Keratinocyte (primary cell): ENCODE measurements at regions not wholly inside any gene's neighbourhood (a gene's known extent, or its start where the extent isn't known, plus 50 kb on each side); places are given as distances from the start of the nearest gene placed in this dataset.

ENCODE experiments used
- DNase-seq: peaks from one replicate; pipeline ENCODE4 v3.0.0-alpha.2; 2011; ENCODE audit warnings: low read depth, missing footprints, low spot score
- FAIRE-seq: peaks from 2 replicates; lab custom pipeline; 2011; peaks lifted over from hg19 to GRCh38; lab: Jason Lieb, UNC
- H2AFZ ChIP-seq: 2 replicates; pipeline ENCODE4 v1.6.0; 2012; ENCODE audit warnings: low read length, control low read depth, inconsistent platforms; ENCODE audit not compliant: control insufficient read depth
- H3K27ac ChIP-seq: 2 replicates; pipeline ENCODE4 v1.5.1; 2011; ENCODE audit warnings: low read length; ENCODE audit not compliant: control insufficient read depth, insufficient read depth
- H3K27me3 ChIP-seq: 3 replicates; pipeline ENCODE4 v1.6.0; 2011; ENCODE audit warnings: low read length; ENCODE audit not compliant: control insufficient read depth, insufficient read depth; ENCODE audit errors: extremely low read depth
- H3K36me3 ChIP-seq, 2 experiments: 2 replicates in 1 of 2; 3 replicates in 1 of 2; pipeline ENCODE4 v1.5.1; 2011; ENCODE audit warnings: low read length in 2 of 2, mild to moderate bottlenecking in 1 of 2; ENCODE audit not compliant: control insufficient read depth in 2 of 2, insufficient read depth in 2 of 2; ENCODE audit errors: extremely low read depth in 1 of 2
- H3K4me1 ChIP-seq: 3 replicates; pipeline ENCODE4 v1.5.1; 2011; ENCODE audit warnings: low read length; ENCODE audit not compliant: control insufficient read depth, insufficient read depth; ENCODE audit errors: extremely low read depth
- H3K4me2 ChIP-seq: 3 replicates; pipeline ENCODE4 v1.6.0; 2011; ENCODE audit warnings: low read depth, low read length; ENCODE audit not compliant: control insufficient read depth, insufficient read depth; ENCODE audit errors: extremely low read depth
- H3K4me3 ChIP-seq, 3 experiments: fragments of 200-600 bp in 1 of 3; sonication (generic) in 1 of 3; 2 replicates in 2 of 3; 3 replicates in 1 of 3; pipeline ENCODE4 v1.5.1; 2011 to 2016; ENCODE audit warnings: low read length in 3 of 3, mild to moderate bottlenecking in 3 of 3, control low read depth in 2 of 3, inconsistent platforms in 1 of 3, low read depth in 1 of 3, mixed read lengths in 1 of 3, mixed run types in 1 of 3, moderate library complexity in 1 of 3; ENCODE audit not compliant: control insufficient read depth in 2 of 3, insufficient read depth in 2 of 3; ENCODE audit errors: extremely low read depth in 1 of 3
- H3K79me2 ChIP-seq: 2 replicates; pipeline ENCODE4 v1.6.0; 2012; ENCODE audit warnings: low read length; ENCODE audit not compliant: control insufficient read depth, insufficient read depth
- H3K9ac ChIP-seq: 3 replicates; pipeline ENCODE4 v1.6.0; 2011; ENCODE audit warnings: low read length; ENCODE audit not compliant: control insufficient read depth, insufficient read depth; ENCODE audit errors: extremely low read depth
- H3K9me1 ChIP-seq: 3 replicates; pipeline ENCODE4 v1.6.0; 2011; ENCODE audit warnings: low read length; ENCODE audit not compliant: control insufficient read depth, insufficient read depth; ENCODE audit errors: extremely low read depth
- H3K9me3 ChIP-seq: 2 replicates; pipeline ENCODE4 v1.5.1; 2012; ENCODE audit warnings: low read depth, low read length; ENCODE audit not compliant: control insufficient read depth
- H4K20me1 ChIP-seq: 3 replicates; pipeline ENCODE4 v1.6.0; 2011; ENCODE audit warnings: low read length; ENCODE audit not compliant: control insufficient read depth, insufficient read depth; ENCODE audit errors: extremely low read depth
- CTCF ChIP-seq, 3 experiments: IDR thresholded peaks in 1 of 3; conservative IDR thresholded peaks in 1 of 3; optimal IDR thresholded peaks in 1 of 3; 2 replicates in 2 of 3; 3 replicates in 1 of 3; pipeline versions ENCODE3 to v1.5.1; 2011; ENCODE audit warnings: low read length in 3 of 3, mild to moderate bottlenecking in 3 of 3, moderate library complexity in 2 of 3, control low read depth in 1 of 3, inconsistent platforms in 1 of 3; ENCODE audit not compliant: insufficient read depth in 2 of 3; ENCODE audit errors: extremely low read depth in 1 of 3
- EZH2 ChIP-seq: IDR thresholded peaks from one replicate; pipeline ENCODE4 v1.6.1; 2012; ENCODE audit warnings: inconsistent platforms, mild to moderate bottlenecking, low read length, moderate library complexity
- dilution Hi-C: fragments of 300-500 bp; cut with MboI; formaldehyde crosslinking; loops from one replicate; pipeline ENCODE4 v1.7.0; 2020; ENCODE audit warnings: low sequenced_read_pairs; ENCODE audit not compliant: extremely low pct_ligation_motif_present

GRCh38 chr11:87901341-87901740 lies 273.9 kb downstream of the RAB38 start:
- no peaks in the 10 kb centered on the region for H3K36me3 ChIP-seq
- no peak overlapping the region for H3K4me3 ChIP-seq
- no peaks in the 10 kb centered on the region for H3K4me1 ChIP-seq
- no peaks in the 10 kb centered on the region for H3K9me1 ChIP-seq
- H4K20me1 ChIP-seq, result no peaks in the 10 kb centered on the region
- DNase-seq (no peak), FAIRE-seq (no peak)
- H3K79me2 ChIP-seq, result no peaks in the 10 kb centered on the region
- no peak overlapping the region for H3K27ac ChIP-seq
- H3K4me2 ChIP-seq, result no peak overlapping the region
- no peak overlapping the region for H3K9ac ChIP-seq
- TF ChIP-seq CTCF (optimal IDR thresholded peaks at IDR 0.05 in 1 of 3, IDR thresholded peaks at IDR 0.05 in 1 of 3, conservative IDR thresholded peaks at IDR 0.05 in 1 of 3; ENCODE audit: extremely low read depth in 1 of 3, insufficient read depth in 2 of 3, low read length in 3 of 3) (no peak), EZH2 (no peak)
- no peaks in the 10 kb centered on the region for H3K9me3 ChIP-seq
- no peak overlapping the region for H2AFZ ChIP-seq
- dilution Hi-C loops, result no loop called here
- no peaks in the 10 kb centered on the region for H3K27me3 ChIP-seq

- Histone ChIP-seq H2AFZ (no peak overlapping the region), H3K27me3 (no peaks in the 10 kb centered on the region), H3K9ac (no peak overlapping the region), H3K9me3 (no peaks in the 10 kb centered on the region), H3K27ac (no peak overlapping the region), H3K4me1 (no peaks in the 10 kb centered on the region), H3K4me3 (no peak overlapping the region), H3K79me2 (no peaks in the 10 kb centered on the region), H3K9me1 (no peaks in the 10 kb centered on the region), H4K20me1 (no peaks in the 10 kb centered on the region), H3K4me2 (no peak overlapping the region), H3K36me3 (no peaks in the 10 kb centered on the region)
- FAIRE-seq (no peak), DNase-seq (no peak)
- TF ChIP-seq CTCF (optimal IDR thresholded peaks at IDR 0.05 in 1 of 3, IDR thresholded peaks at IDR 0.05 in 1 of 3, conservative IDR thresholded peaks at IDR 0.05 in 1 of 3; ENCODE audit: extremely low read depth in 1 of 3, insufficient read depth in 2 of 3, low read length in 3 of 3) (no peak), EZH2 (no peak)
- dilution Hi-C loops, result no loop called here
Measured at GRCh38 chr11:87897921-87898320, 277.3 kb downstream of the RAB38 start.
